22Rv1 (cell line): ENCODE measurements at regions not wholly inside any gene's neighbourhood (a gene's known extent, or its start where the extent isn't known, plus 50 kb on each side); places are given as distances from the start of the nearest gene placed in this dataset.

ENCODE experiments used
- H3K27ac ChIP-seq: fragments of 450-650 bp; 2 replicates; pipeline ENCODE4 v1.5.1; 2017
- CTCF ChIP-seq: fragments of 450-650 bp; IDR thresholded peaks from 2 replicates; pipeline ENCODE4 v1.5.1; 2017; ENCODE audit warnings: mild to moderate bottlenecking
- ZFX ChIP-seq: fragments of 450-650 bp; IDR thresholded peaks from 2 replicates; pipeline ENCODE4 v1.6.1; 2017; ENCODE audit warnings: antibody characterized with exemption, borderline replicate concordance

- H3K27ac ChIP-seq, result no peak overlapping the region
Measured at GRCh38 chr2:234850818-234851217, 101.0 kb upstream of the SH3BP4 start.

GRCh38 chr2:234849678-234850077 lies 102.1 kb upstream of the SH3BP4 start:
- TF ChIP-seq ZFX (no peak), CTCF (no peak)

More at GRCh38 chr2:234850818-234851217, 101.0 kb upstream of the SH3BP4 start:
- TF ChIP-seq ZFX (no peak), CTCF (no peak)

DNA sequence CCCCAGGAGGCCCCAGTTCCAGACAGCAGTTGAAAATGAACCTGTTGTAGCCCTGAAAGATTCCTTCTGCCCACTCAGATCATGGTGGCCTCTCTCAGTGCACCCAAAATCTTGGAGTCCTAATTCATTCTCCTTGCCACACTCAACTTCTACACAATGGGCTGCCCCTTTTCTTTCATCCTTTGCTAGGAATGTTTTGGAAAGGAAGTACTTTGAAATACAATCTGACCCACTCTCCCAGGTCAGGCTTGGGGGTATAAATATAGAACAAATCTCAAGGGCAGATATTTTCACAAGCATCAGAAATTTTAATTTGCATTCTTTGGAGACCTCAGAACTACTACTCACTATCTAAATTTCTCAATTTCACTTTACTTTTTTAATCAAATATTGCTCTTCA lies 103.2 kb upstream of the SH3BP4 start:
- no peak overlapping the region for H3K27ac ChIP-seq
- no peak for TF ChIP-seq ZFX
- no peak for TF ChIP-seq CTCF

More at GRCh38 chr2:234849678-234850077, 102.1 kb upstream of the SH3BP4 start:
- no peak overlapping the region for H3K27ac ChIP-seq

GRCh38 chr2:234847639-234848038 lies 104.2 kb upstream of the SH3BP4 start:
- no peak for TF ChIP-seq CTCF
- TF ChIP-seq ZFX, result no peak
- H3K27ac ChIP-seq, result no peak overlapping the region

DNA sequence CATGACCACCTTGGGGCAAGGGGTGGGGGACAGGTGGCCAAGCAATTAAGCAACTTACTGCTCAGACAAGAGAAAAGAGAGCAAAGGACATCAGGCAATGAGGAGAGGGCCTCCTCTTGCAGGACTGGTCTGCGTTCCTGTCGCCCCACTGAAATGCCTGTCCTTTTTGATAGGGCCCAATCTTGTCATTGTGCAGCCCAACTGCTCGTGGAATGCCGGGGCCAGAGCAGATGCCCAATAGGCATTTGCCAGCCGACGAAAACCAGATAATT lies 104.5 kb upstream of the SH3BP4 start:
- TF ChIP-seq CTCF, result no peak
- TF ChIP-seq ZFX, result no peak

GRCh38 chr2:234846599-234847363 lies 105.0 kb upstream of the SH3BP4 start:
- H3K27ac ChIP-seq, result no peak overlapping the region
- TF ChIP-seq CTCF (no peak), ZFX (no peak)

More for the DNA sequence above, 104.5 kb upstream of the SH3BP4 start:
- no peak overlapping the region for H3K27ac ChIP-seq

GRCh38 chr2:234845602-234846590 lies 105.9 kb upstream of the SH3BP4 start:
- no peak overlapping the region for H3K27ac ChIP-seq
- no peak for TF ChIP-seq ZFX
- TF ChIP-seq CTCF, result no peak
